GM12892 (cell line): ENCODE measurements at regions not wholly inside any gene's neighbourhood (a gene's known extent, or its start where the extent isn't known, plus 50 kb on each side); places are given as distances from the start of the nearest gene placed in this dataset.

Experiments
- POLR2A ChIP-seq: IDR thresholded peaks from 2 replicates; pipeline ENCODE4 v1.6.1; 2011; ENCODE audit warnings: low read depth, low read length, control low read depth
- TAF1 ChIP-seq: IDR thresholded peaks from 2 replicates; pipeline ENCODE4 v1.6.1; 2011; ENCODE audit warnings: low read depth, mild to moderate bottlenecking, control low read depth, low read length, borderline replicate concordance

DNA sequence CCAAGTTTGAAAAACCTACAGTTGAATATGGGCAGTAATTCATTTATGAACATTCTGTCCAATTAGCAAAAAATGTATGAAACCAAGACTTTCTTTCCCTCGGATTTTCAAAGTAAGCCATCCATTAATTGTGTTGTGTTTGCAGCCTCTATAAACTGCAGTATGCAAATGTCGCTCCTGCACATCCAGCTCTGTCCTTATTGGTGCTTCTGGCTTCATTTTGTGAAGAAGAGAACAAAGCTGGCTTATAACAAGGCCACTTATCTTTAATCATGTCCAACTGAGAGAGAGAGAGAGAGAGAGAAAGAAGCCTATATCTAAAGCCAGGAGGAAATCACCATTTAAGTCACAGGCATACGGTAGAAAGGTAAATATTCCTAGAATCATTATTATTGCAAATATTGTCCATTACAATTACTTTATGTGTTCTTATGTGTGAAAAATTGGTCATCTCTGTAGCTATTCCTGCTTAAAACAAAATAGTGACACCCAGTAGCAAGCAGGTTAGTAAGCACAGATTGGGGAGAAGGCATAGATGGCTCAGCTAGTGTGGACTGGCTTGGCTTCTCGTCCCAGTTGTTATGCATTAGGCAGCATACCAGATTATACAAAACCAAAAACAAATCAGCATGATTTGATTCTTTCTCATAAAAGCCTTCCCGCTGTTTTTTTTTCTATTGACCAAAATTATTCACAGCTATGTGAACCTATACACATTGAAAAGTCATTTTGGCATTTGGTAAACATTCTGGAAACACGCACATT lies 726.4 kb upstream of the SOX11 start:
- TF ChIP-seq POLR2A (no peak), TAF1 (no peak)
